ENCODE measurements at regions not wholly inside any gene's neighbourhood (a gene's known extent, or its start where the extent isn't known, plus 50 kb on each side); places are given as distances from the start of the nearest gene placed in this dataset.
"Not testable (repeated sequence)": the region's sequence is repeated elsewhere in the genome, so short reads cannot be mapped to it uniquely, and the experiment has no call there.

DNA sequence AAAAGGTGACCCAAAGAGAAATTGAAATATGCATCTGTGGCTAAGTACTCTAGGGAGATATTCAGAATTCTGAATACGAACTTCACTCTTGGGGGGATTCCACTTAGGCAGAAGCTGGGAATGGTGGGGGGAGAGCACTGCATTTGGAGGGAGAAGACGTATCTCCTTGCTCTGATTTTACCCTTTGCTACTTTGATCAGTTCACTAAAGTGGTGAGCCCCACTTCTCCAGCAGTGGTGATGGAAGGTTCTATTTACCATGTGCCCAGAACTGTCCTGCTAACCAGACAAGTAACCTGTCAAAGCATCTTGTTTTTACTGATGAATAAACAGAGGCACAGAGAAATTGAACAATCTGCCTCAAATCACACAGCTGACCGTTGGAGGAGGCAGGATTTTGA is 483.4 kb downstream of the SIPA1L2 start:
- DNase-seq = no peak

DNA sequence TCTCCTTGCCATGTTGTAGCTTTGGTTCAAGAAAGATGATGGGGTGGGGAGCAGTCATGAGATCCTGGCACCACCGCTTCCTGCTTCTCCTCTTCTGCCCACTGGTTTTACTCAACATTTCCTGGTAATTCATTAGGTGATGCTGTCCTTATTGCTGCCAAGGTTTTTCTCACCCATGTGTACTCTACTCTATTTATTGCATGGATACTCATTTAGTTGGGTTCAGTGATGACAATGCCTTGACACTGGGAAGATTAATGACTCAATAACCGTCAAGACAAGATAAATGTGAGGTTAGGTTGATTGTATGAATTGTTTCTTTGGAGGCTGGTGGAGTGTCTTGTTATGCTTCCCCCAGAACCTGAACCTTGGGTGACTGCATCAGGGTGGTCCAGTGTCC is 484.2 kb downstream of the SIPA1L2 start:
- DNase-seq = no peak

DNA sequence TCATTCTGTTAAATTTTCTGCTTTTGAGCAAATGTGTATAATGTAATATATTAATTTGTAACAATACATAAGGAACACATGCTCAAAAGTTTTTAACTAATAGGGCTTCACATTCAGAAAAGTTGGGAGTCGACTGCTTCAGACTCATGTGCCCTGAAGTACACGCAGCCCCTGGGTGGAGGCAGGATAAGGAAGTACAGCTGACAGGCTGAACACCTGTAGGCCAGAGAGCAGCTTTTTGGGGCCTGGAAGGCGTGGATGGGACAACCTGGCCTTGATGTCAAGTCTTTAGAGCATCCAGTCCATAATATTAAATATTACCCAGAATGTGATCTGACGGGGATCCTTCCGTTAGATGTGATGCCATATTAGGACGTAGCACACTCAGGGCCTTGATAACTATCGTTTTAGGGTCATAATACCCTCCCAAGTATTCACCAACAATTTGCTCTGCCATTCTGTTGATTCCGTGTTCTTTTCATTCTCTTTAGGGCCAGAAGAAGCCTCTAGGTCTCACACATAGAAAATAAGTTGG is 485.2 kb downstream of the SIPA1L2 start:
- no peak for DNase-seq

DNA sequence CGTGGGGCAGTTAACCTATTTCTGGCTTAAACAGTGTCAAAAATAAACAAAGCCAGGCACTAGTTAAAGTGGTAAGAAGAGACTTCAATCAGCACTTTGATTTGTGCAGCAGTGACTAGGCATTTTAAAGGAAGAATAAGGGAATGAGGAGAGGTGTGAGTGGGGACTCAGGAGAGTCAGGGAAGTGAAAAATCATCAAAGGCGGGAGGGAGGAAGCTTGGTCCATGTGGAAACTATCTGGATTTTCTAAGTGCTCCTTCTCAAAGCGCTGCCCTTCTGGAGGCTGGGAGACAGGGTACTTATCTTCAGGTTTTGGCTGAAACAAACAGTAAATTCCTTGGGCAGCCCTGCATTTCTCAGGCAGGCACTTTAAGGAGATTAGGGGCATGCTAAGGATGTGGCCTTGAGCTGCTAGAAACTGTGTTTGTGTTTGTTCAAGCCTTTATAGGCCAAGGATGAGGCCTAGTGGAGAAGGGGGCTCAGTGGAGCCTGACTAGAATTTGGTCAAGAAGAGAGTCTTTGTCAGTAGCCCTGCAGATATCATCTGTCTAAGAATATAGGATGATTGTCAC is 486.5 kb downstream of the SIPA1L2 start:
- DNase-seq = peak; percentile 10

DNA sequence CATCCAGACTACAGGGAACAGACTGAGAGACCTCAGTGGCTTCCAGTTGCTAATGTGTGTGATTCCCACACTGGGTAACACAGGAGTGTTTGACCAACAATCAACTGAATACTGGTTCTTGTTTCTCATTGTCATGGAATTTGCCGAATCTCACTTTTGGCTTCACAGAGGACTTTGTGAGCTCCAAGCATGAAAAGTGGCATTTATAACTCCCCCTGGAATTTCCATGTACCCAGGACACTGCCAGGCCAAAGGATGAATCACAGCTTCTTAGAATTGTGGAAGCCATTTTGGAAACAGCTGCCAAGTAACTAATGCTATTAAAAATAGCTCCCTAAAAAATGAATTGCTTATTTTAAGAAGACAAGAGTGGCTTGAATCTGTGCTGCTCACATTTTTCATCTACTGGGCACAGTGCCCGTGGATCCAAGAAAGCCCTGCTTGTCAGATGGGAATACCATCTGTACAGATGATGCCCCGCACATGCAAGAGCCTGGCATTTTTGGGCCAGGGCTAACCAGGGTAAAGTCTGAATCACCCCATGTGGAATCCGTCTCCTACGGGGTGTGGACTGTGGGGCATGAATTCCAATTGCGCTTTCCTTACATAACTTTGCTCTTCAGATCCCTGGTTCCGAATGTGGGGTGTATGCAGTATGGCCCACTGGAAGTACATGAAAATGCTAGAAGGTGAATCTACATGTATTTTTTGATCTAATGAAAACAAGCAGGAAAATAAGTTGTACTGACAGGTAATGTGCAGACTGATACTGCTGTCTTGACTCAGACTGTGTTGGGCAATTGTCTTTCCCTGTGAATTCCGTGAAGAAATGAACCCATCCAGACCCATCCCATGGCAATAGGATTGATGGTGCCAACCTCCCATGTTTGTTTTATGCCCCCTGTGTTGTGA is 487.3 kb downstream of the SIPA1L2 start:
- DNase-seq = no peak

DNA sequence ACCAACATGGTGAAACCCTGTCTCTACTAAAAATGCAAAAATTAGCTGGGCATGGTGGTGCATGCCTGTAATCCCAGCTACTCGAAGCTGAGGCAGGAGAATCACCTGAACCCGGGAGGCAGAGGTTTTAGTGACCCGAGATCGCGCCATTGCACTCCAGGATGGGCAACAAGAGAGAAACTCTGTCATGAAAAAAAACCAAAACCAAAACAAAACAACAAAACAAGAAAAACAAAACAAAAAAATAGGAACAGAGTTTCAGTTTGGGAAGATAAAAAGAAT is 488.8 kb downstream of the SIPA1L2 start:
- DNase-seq = not testable (repeated sequence)

DNA sequence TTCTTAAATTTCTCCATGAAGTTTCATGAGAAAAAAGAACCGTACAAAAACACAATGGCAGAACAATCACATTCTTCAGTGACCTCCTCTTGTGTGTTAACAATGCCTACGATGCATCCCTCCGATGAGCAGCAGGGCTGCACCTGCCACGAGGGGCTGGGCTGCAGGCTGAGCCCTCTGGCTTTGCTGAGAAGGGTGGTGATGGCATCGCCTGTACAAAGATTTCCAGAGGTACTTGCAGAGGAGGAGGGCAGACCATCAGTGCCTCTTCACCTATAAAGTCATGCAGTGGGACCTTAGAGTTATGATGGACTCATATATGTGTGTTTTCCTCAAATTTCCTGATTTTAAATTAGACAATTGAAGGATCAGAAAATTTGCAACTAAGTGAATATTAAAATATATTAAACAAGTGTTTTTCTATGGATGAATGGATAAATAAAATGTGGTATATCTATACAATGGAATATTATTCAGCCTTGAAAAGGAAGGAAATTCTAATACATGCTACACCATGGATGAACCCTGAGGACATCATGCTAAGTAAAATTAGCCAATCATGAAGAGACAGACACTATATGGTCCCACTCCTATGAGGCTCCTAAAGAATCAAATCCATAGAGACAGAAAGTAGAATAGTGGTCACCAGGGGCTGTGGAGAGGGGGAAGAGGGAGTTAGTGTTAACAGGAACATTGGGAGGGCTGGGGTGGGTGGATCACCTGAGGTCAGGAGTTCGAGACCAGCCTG is 489.3 kb downstream of the SIPA1L2 start:
- no peak for DNase-seq

DNA sequence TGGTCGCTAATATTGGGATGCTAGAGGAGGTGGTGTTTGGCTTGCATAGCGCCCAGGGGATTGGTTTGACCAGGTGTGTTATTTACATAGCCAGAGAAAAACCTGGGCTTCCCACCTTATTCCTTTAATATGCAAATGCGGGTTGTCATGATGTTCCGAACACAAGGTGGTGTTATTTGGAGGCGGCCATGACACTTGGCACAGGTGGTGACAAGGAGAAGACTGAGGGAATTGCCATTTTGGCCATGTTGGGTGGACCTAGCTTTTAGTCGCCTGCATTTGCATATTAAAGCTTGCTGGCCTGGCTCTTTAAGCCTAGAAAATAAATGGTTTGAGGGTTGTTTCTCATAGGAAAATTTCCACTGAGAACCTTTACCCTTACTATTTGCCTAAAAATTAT is 490.5 kb downstream of the SIPA1L2 start:
- no peak for DNase-seq

DNA sequence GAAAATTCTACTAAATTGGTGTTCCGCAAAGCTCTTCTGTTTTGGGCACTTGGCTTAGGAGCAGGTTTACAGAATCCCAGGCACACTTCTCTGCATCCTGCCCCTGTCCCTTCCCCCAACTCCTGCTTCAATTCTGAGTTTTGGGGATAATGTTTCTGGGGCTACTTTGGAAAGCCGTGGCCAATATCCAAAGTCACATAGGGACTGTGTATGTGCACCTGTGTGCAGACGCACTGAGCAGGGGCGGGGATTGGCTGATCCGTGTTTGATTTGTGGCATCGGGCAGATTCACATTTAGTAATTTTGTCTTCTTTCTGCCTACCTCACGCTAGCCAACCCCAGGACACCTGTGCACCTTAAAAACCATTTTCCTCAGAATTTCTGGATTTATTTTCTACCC is 491.9 kb downstream of the SIPA1L2 start:
- DNase-seq = no peak

DNA sequence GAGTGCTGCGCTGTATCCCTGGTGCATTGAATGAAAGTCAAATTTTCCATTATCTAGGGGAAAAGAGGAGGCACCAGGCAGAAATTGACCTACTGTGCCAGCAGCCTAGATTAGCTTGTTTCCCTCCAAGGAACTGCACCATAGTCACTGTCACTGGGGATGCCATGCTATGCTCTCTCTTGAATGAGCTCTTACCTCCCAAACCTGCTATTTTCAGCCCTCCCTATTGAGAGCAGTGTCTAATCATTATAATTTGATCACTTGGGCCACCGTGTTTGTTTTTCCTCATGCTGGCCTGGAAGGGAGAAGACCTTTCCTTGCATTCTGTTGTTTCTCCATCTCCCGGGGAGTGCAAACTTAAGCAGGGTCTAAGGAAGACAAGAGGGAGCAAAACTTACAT is 492.9 kb downstream of the SIPA1L2 start:
- no peak for DNase-seq

DNA sequence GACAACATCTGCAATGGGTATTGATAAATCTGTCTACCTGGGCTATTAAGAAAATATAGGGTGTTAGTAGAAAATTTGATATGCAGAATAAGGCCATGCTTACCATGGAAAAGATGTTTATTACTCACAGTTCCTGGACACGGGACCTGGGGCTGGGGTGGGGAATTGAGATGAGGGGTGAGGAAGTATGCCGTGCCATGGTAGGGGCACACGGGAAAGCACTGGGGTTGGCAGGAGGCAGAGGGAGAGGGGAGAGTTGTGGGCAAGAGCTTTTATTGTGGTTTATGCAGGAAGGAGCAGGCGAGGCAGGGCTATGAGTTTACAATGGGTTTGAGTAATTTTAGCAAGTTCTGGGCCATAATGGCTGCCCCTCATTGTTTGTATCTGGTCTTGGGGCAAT is 493.8 kb downstream of the SIPA1L2 start:
- no peak for DNase-seq

DNA sequence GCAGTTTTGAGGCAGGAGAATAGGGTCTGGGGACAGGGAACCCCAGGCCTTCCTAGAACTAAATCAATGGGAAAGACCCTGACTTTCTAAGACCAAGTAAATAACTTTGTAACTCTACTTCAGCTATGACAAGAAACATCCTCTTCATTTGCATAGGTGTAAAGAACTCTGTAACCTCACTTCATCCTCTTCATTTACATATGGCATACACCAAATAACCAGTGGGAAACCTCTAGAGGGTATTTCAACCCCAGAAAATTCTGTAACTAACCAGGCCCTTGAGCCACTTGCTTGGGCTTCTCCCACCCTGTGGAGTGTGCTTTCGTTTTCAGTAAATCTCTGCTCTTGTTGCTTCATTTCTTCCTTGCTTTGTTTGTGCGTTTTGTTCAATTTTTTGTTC is 495.6 kb downstream of the SIPA1L2 start:
- DNase-seq = no peak

DNA sequence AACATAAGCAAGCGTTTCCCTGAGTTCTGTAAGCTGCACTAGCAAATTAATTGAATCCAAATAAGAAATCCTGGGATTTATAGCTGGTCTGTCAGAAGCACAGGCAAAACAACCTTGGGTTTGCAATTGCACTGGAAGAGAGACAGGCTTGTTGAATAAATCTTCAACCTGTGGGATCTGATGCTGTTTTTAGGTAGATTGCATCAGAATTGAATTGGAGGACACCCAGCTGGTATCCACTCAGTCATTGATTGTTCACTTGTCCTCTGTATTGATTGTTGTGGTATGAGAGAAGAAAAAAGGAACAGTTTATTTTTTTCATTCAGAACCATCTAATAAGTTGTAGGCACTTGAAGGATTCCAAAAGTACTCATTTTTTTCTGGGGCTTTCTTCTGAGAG is 497.4 kb downstream of the SIPA1L2 start:
- DNase-seq = no peak

DNA sequence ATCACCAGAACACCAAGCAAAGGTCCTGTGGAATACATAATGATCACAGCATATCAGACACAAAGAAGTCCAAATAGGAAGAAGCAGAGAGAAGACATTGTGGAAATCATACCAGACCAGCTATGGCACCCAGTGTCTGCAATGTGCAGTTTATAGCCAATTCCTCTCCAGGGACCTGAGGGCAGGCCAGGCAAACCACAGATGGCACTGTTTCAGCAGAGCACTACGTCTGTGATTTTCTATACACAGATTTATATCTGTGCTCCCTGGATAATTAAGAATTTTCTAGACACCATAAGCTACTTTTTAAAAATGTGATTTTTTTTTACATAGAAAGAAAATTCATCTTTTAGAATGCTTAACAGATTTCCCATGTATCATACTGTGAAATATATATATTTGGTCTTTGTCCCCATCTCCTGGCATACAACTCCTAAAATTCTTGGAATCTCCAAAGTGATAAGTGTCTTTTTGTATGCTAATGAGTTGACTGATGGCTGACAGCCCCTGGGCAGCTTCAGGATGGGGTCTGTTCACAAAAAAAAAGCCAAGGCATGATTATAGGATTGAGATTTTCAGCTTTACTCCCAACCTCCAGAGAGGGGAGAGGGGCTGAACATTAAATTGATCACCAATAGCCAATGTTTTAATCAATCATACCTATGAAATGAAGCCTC is 498.1 kb downstream of the SIPA1L2 start:
- no peak for DNase-seq

DNA sequence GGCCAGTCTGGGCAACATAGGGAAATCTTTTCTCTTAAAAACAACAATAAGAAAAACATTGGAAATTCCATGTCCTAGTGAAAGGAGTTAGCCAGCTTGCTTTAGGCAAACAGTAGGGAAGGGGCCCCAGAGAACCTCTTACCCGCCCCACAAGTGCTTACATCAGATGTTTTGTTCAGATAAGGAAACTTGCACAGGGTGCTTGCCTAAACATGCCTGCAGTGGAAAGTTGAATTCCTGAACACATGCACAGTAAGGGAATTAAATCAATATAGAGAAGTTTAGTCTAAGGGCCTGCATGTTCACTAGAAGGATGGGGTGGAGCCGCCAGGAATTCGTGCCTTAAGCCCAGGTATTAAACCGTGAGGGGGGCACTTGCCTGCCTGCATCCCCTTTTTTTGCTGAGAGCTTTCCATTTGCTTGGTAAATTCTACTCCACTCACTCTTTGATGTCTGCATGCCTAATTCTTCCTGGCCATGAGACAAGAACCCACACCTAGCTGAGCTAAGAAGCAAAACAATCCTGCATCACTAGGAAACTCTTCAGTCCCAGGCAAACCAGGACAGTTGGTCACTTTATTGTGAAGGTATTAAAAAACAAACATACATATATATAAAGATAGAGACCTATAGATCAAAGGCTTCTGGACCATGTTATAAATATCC is 499.0 kb downstream of the SIPA1L2 start:
- peak; percentile 31 for DNase-seq

DNA sequence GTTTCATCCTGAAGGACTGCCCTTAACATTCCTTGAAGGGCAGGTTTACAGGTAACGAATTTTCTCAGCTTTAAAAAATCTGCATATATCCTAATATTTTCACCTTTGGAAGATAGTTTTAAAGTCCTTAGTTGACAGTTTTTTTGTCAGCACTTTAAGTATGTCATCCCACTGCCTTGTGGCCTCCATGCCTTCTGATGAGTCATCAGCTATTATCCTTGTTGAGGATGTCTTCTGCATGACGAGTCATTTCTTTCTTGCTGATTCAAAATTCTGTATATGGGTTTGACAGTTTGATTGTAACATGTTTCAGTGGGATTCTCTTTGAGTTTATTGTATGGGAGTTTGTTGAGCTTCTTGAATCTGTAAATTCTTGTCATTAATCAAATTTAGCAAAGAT is 500.6 kb downstream of the DISC1 start:
- DNase-seq = peak; percentile 65

DNA sequence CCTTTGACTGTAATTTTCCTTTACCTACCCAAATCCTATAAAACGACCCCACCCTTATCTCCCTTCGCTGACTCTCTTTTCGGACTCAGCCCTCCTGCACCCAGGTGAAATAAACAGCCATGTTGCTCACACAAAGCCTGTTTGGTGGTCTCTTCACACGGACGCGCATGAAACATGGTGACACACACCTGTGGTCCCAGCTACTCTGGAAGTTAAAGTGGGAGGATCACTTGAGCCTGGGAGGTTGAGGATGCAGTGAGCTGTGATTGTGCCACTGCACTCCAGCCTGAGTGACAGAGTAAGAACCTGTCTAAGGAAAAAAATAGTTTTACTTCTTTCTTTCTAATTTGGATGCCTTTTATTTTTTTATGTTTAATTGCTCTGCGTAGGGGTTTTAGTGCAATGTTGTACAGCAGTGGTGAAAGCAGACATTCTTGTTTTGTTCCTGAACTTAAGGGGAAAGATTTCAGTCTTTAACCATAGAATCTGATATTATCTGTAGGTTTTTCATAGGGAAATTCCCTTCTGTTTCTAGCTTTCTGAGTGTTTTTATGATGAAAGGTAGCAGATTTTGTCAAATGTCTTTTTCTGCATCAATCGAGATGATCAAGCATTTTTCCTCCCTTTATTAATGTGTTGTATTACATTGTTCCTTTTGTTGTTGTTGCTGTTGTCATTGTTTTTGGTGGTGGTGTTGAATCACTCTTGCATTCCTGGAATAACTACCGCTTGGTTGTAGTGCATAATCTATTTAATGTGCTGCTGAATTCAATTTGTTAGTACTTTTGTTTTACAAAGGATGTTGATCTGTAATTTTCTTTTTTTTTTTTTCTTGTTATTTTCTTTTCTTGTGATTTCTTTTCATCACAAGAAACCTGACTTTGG is 497.4 kb downstream of the DISC1 start:
- DNase-seq = no peak

DNA sequence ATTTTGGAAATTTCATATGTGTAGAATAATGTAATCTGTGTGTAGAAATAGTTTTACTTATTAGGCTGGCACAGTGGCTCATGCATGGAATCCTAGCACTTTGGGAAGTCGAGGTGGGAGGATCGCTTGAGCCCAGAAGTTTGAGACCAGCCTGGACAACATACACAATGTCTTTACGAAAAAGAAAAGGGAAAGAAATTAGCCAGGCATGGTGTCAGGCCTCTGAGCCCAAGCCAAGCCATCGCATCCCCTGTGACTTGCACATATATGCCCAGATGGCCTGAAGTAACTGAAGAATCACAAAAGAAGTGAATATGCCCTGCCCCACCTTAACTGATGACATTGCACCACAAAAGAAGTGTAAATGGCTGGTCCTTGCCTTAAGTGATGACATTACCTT is 491.3 kb downstream of the DISC1 start:
- not testable (repeated sequence) for DNase-seq

DNA sequence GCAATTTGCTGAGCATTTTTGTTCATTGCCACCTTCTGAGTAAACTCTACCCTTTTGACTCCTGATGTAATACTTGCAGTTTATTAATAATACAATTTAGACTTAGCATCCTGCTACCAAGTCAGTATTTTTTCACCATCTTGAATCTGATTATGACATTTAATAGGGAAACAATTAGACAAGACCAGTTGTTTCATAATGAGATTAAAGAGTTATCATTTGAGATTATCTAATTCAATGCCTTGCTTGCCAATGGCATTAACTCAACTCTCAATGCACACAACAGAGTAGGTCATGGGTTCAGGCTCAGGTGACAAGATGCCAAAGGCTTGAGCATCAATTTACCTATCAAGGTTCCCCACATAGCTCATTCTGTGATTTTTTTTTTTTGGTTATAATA is 488.4 kb downstream of the DISC1 start:
- DNase-seq = no peak

DNA sequence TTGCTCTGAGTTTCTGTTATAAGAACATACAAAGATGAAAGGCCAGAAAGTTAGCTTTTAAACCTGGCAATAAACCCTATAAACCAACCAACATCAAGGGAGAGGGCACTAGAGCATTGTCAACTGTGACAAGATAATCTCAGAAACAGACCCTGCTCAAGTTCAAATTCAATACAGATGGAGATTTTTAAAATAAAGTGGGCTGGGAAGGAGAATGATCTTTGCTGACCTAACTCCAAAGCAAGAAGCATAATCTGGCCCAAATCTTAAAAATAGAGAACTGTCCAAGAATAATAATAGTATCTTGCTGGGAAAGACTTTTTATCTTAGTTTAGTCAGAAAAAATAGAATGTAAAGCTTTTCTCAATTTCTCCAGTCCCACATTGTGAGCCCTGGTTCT is 485.5 kb downstream of the DISC1 start:
- DNase-seq = no peak

DNA sequence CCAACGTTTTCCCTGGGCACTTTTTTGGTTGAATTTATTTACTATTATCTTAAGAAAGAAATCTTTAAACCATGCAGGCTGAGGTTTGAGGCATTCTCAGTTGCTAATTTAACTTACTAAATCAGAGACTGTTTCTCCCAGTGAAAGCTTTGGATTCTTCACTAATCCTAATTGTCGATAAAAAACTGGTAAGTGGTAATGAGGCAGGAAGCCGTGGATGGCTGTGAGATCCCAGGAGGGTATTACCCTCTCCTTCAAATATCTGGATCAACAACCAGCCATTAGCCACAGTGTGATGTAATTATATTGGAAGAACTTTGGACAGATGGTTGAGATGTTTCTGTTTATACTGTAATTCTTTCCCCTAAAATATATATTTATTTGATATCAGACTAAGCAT is 485.0 kb downstream of the DISC1 start:
- DNase-seq = no peak
